BLaER1 (cell line): ENCODE measurements at regions not wholly inside any gene's neighbourhood (a gene's known extent, or its start where the extent isn't known, plus 50 kb on each side); places are given as distances from the start of the nearest gene placed in this dataset.

Experiments
- H3K27ac ChIP-seq: shearing (Covaris generic); formaldehyde crosslinking; 2 replicates; pipeline ENCODE4 v1.8.1; 2022
- H3K27me3 ChIP-seq: shearing (Covaris generic); formaldehyde crosslinking; 2 replicates; pipeline ENCODE4 v1.8.1; 2022
- H3K36me3 ChIP-seq: shearing (Covaris generic); formaldehyde crosslinking; 2 replicates; pipeline ENCODE4 v1.8.1; 2022
- H3K4me1 ChIP-seq: shearing (Covaris generic); formaldehyde crosslinking; 2 replicates; pipeline ENCODE4 v1.8.1; 2022
- H3K4me2 ChIP-seq: shearing (Covaris generic); formaldehyde crosslinking; 2 replicates; pipeline ENCODE4 v1.8.1; 2022
- H3K4me3 ChIP-seq: shearing (Covaris generic); formaldehyde crosslinking; 2 replicates; pipeline ENCODE4 v1.8.1; 2022
- H3K9ac ChIP-seq: shearing (Covaris generic); formaldehyde crosslinking; 2 replicates; pipeline ENCODE4 v1.8.1; 2022
- H3K9me3 ChIP-seq: shearing (Covaris generic); formaldehyde crosslinking; 2 replicates; pipeline ENCODE4 v1.8.1; 2022
- H4K20me1 ChIP-seq: shearing (Covaris generic); formaldehyde crosslinking; 2 replicates; pipeline ENCODE4 v1.8.1; 2022
- Cebpa-rat ChIP-seq: shearing (Covaris generic); IDR thresholded peaks from 2 replicates; pipeline ENCODE4 v1.8.1; 2022

GRCh38 chr1:239722035-239722434, 335.7 kb downstream of the CHRM3 start:
- no peak overlapping the region for H3K4me3 ChIP-seq
- no peak overlapping the region for H3K9ac ChIP-seq
- peaks cover 25% of the 10 kb centered on the region for H3K4me1 ChIP-seq
- H3K36me3 ChIP-seq = no peaks in the 10 kb centered on the region
- H3K27me3 ChIP-seq = no peaks in the 10 kb centered on the region
- TF ChIP-seq Cebpa-rat = no peak
- H4K20me1 ChIP-seq = no peaks in the 10 kb centered on the region
- no peak overlapping the region for H3K27ac ChIP-seq
- no peaks in the 10 kb centered on the region for H3K9me3 ChIP-seq
- no peak overlapping the region for H3K4me2 ChIP-seq

GRCh38 chr1:239723776-239724367, 337.5 kb downstream of the CHRM3 start:
- no peak overlapping the region for H3K4me3 ChIP-seq
- TF ChIP-seq Cebpa-rat = no peak
- H3K36me3 ChIP-seq = no peaks in the 10 kb centered on the region
- no peaks in the 10 kb centered on the region for H4K20me1 ChIP-seq
- H3K27me3 ChIP-seq = no peaks in the 10 kb centered on the region
- H3K4me2 ChIP-seq = no peak overlapping the region
- no peak overlapping the region for H3K9ac ChIP-seq
- peaks cover 24% of the 10 kb centered on the region for H3K4me1 ChIP-seq
- H3K9me3 ChIP-seq = no peaks in the 10 kb centered on the region
- no peak overlapping the region for H3K27ac ChIP-seq

- H3K4me1 ChIP-seq = peaks cover 9% of the 10 kb centered on the region
- H4K20me1 ChIP-seq = no peaks in the 10 kb centered on the region
- no peaks in the 10 kb centered on the region for H3K9me3 ChIP-seq
- H3K4me3 ChIP-seq = no peak overlapping the region
- H3K4me2 ChIP-seq = no peak overlapping the region
- no peak overlapping the region for H3K9ac ChIP-seq
- no peaks in the 10 kb centered on the region for H3K36me3 ChIP-seq
- no peak for TF ChIP-seq Cebpa-rat
- H3K27me3 ChIP-seq = no peaks in the 10 kb centered on the region
- H3K27ac ChIP-seq = no peak overlapping the region
These were observed 339.0 kb downstream of the CHRM3 start for GRCh38 chr1:239725371-239725770.

GRCh38 chr1:239725933-239726332, 339.6 kb downstream of the CHRM3 start:
- TF ChIP-seq Cebpa-rat = no peak
- no peaks in the 10 kb centered on the region for H4K20me1 ChIP-seq
- no peak overlapping the region for H3K4me3 ChIP-seq
- no peaks in the 10 kb centered on the region for H3K27me3 ChIP-seq
- no peak overlapping the region for H3K9ac ChIP-seq
- H3K9me3 ChIP-seq = no peaks in the 10 kb centered on the region
- H3K4me2 ChIP-seq = no peak overlapping the region
- peaks cover 3% of the 10 kb centered on the region for H3K4me1 ChIP-seq
- no peak overlapping the region for H3K27ac ChIP-seq
- H3K36me3 ChIP-seq = no peaks in the 10 kb centered on the region

- no peaks in the 10 kb centered on the region for H3K9me3 ChIP-seq
- no peaks in the 10 kb centered on the region for H3K27me3 ChIP-seq
- no peaks in the 10 kb centered on the region for H3K4me1 ChIP-seq
- no peak overlapping the region for H3K4me2 ChIP-seq
- H3K36me3 ChIP-seq = no peaks in the 10 kb centered on the region
- TF ChIP-seq Cebpa-rat = no peak
- H3K9ac ChIP-seq = no peak overlapping the region
- H3K4me3 ChIP-seq = no peak overlapping the region
- no peak overlapping the region for H3K27ac ChIP-seq
- no peaks in the 10 kb centered on the region for H4K20me1 ChIP-seq
These were observed 344.0 kb downstream of the CHRM3 start for GRCh38 chr1:239730378-239730777.

- H3K9me3 ChIP-seq = no peaks in the 10 kb centered on the region
These were observed 344.8 kb downstream of the CHRM3 start for GRCh38 chr1:239731082-239731748.

GRCh38 chr1:239732770-239733169, 346.4 kb downstream of the CHRM3 start:
- Histone ChIP-seq H3K4me1 (no peaks in the 10 kb centered on the region), H3K27me3 (no peaks in the 10 kb centered on the region), H3K27ac (no peak overlapping the region), H3K4me3 (no peak overlapping the region), H3K9ac (no peak overlapping the region), H3K36me3 (no peaks in the 10 kb centered on the region), H3K9me3 (no peaks in the 10 kb centered on the region), H3K4me2 (no peak overlapping the region), H4K20me1 (no peaks in the 10 kb centered on the region)
- no peak for TF ChIP-seq Cebpa-rat

More at GRCh38 chr1:239731082-239731748, 344.8 kb downstream of the CHRM3 start:
- Histone ChIP-seq H3K36me3 (no peaks in the 10 kb centered on the region), H3K4me3 (no peak overlapping the region), H4K20me1 (no peaks in the 10 kb centered on the region), H3K4me2 (no peak overlapping the region), H3K27me3 (no peaks in the 10 kb centered on the region), H3K9ac (no peak overlapping the region), H3K27ac (no peak overlapping the region), H3K4me1 (no peaks in the 10 kb centered on the region)
- TF ChIP-seq Cebpa-rat = no peak

- no peaks in the 10 kb centered on the region for H4K20me1 ChIP-seq
- H3K4me2 ChIP-seq = no peak overlapping the region
- H3K9me3 ChIP-seq = no peaks in the 10 kb centered on the region
- no peak for TF ChIP-seq Cebpa-rat
- H3K4me1 ChIP-seq = no peaks in the 10 kb centered on the region
- no peak overlapping the region for H3K4me3 ChIP-seq
- no peaks in the 10 kb centered on the region for H3K27me3 ChIP-seq
- H3K9ac ChIP-seq = no peak overlapping the region
- H3K36me3 ChIP-seq = no peaks in the 10 kb centered on the region
- no peak overlapping the region for H3K27ac ChIP-seq
These were observed 347.6 kb downstream of the CHRM3 start for GRCh38 chr1:239733995-239734394.

GRCh38 chr1:239735111-239735510, 348.7 kb downstream of the CHRM3 start:
- TF ChIP-seq Cebpa-rat = no peak
- no peak overlapping the region for H3K4me2 ChIP-seq
- no peaks in the 10 kb centered on the region for H4K20me1 ChIP-seq
- no peaks in the 10 kb centered on the region for H3K36me3 ChIP-seq
- H3K9me3 ChIP-seq = no peaks in the 10 kb centered on the region
- H3K9ac ChIP-seq = no peak overlapping the region
- no peaks in the 10 kb centered on the region for H3K27me3 ChIP-seq
- no peaks in the 10 kb centered on the region for H3K4me1 ChIP-seq
- H3K27ac ChIP-seq = no peak overlapping the region
- no peak overlapping the region for H3K4me3 ChIP-seq

GRCh38 chr1:239736479-239736878, 350.1 kb downstream of the CHRM3 start:
- H3K27ac ChIP-seq = no peak overlapping the region
- no peak overlapping the region for H3K9ac ChIP-seq
- H3K9me3 ChIP-seq = no peaks in the 10 kb centered on the region
- H3K27me3 ChIP-seq = no peaks in the 10 kb centered on the region
- no peaks in the 10 kb centered on the region for H3K4me1 ChIP-seq
- TF ChIP-seq Cebpa-rat = no peak
- H3K4me2 ChIP-seq = no peak overlapping the region
- no peaks in the 10 kb centered on the region for H4K20me1 ChIP-seq
- H3K36me3 ChIP-seq = no peaks in the 10 kb centered on the region
- H3K4me3 ChIP-seq = no peak overlapping the region

- peaks cover 7% of the 10 kb centered on the region for H3K4me1 ChIP-seq
- H3K36me3 ChIP-seq = no peaks in the 10 kb centered on the region
- no peaks in the 10 kb centered on the region for H3K27me3 ChIP-seq
- H3K4me3 ChIP-seq = no peak overlapping the region
- H3K9me3 ChIP-seq = no peaks in the 10 kb centered on the region
- no peak overlapping the region for H3K27ac ChIP-seq
- no peaks in the 10 kb centered on the region for H4K20me1 ChIP-seq
- no peak for TF ChIP-seq Cebpa-rat
- H3K9ac ChIP-seq = no peak overlapping the region
- H3K4me2 ChIP-seq = no peak overlapping the region
These were observed 352.3 kb upstream of the FMN2 start for GRCh38 chr1:239739375-239739774.
